GM12891 (cell line): ENCODE measurements at regions not wholly inside any gene's neighbourhood (a gene's known extent, or its start where the extent isn't known, plus 50 kb on each side); places are given as distances from the start of the nearest gene placed in this dataset.

ENCODE experiments used
- PAX5 ChIP-seq: IDR thresholded peaks from 2 replicates; pipeline ENCODE4 v1.6.1; 2011; ENCODE audit warnings: low read length, moderate library complexity, mild to moderate bottlenecking; ENCODE audit not compliant: insufficient read depth, severe bottlenecking
- POLR2A ChIP-seq: IDR thresholded peaks from 2 replicates; pipeline ENCODE4 v1.6.1; 2011; ENCODE audit warnings: low read depth, low read length, control low read depth
- POLR2AphosphoS5 ChIP-seq: IDR thresholded peaks from 2 replicates; pipeline ENCODE4 v1.6.1; 2011; ENCODE audit warnings: low read depth, low read length, control low read depth
- TAF1 ChIP-seq: IDR thresholded peaks from 2 replicates; pipeline ENCODE4 v1.6.1; 2011; ENCODE audit warnings: low read depth, low read length, control low read depth

GRCh38 chr4:123564758-123565346 is 168.3 kb downstream of the SPRY1 start:
- TF ChIP-seq POLR2A: no peak
- no peak for TF ChIP-seq POLR2AphosphoS5
- TF ChIP-seq TAF1: no peak
- no peak for TF ChIP-seq PAX5
